ENCODE measurements at regions not wholly inside any gene's neighbourhood (a gene's known extent, or its start where the extent isn't known, plus 50 kb on each side); places are given as distances from the start of the nearest gene placed in this dataset.
"Not testable (repeated sequence)": the region's sequence is repeated elsewhere in the genome, so short reads cannot be mapped to it uniquely, and the experiment has no call there.

DNA sequence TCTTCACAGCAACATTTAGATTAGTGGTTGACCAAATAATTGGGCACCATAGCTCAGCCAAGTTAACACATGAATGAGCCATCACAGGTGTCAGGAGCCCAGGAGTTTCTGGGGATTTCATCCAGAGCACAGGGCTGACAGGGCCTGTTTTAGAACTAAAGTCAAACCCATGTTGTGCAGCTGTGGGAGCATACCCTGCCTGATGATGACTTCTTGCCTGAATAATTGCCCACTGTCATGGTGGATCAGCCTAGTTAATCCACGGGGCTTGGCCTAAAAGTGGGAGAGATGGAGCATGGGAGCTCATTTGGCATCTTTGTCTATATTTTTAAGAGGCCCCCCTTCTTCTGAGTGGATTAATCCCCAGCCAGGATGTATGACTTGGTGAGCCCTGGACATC is 105.6 kb upstream of the GDNF start:
- no peaks in the 10 kb centered on the region for H3K27me3 ChIP-seq (ENCODE audit: control insufficient read depth, insufficient read depth, low read length)
- H3K36me3 ChIP-seq (ENCODE audit: control insufficient read depth, insufficient read depth, low read length): no peaks in the 10 kb centered on the region
- H3K27ac ChIP-seq (ENCODE audit: low read length): no peak overlapping the region
- no peaks in the 10 kb centered on the region for H3K4me1 ChIP-seq (ENCODE audit: control insufficient read depth, insufficient read depth, low read length)
- 60% methylated on average over 1 of the region's 1 CpG for WGBS (ENCODE audit: insufficient coverage)
- no peak overlapping the region for H3K4me3 ChIP-seq (ENCODE audit: low read length)
- H3K9me3 ChIP-seq (replicated peaks; ENCODE audit: control insufficient read depth, low read depth, low read length): no peaks in the 10 kb centered on the region
- DNase-seq: no peak

DNA sequence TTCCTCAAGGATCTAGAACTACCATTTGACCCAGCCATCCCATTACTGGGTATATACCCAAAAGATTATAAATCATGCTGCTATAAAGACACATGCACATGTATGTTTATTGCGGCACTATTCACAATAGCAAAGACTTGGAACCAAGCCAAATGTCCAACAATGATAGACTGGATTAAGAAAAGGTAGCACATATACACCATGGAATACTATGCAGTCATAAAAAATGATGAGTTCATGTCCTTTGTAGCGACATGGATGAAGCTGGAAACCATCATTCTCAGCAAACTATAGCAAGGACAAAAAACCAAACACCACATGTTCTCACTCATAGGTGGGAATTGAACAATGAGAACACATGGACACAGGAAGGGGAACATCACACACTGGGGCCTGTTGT is 103.3 kb upstream of the GDNF start:
- H3K9me3 ChIP-seq (replicated peaks; ENCODE audit: control insufficient read depth, low read depth, low read length); DNase-seq; H3K4me3 ChIP-seq (ENCODE audit: low read length); H3K36me3 ChIP-seq (ENCODE audit: control insufficient read depth, insufficient read depth, low read length); H3K4me1 ChIP-seq (ENCODE audit: control insufficient read depth, insufficient read depth, low read length); H3K27ac ChIP-seq (ENCODE audit: low read length); H3K27me3 ChIP-seq (ENCODE audit: control insufficient read depth, insufficient read depth, low read length): not testable (repeated sequence)
- WGBS (ENCODE audit: insufficient coverage): no CpG with 5 or more reads among the region's 2 CpGs

DNA sequence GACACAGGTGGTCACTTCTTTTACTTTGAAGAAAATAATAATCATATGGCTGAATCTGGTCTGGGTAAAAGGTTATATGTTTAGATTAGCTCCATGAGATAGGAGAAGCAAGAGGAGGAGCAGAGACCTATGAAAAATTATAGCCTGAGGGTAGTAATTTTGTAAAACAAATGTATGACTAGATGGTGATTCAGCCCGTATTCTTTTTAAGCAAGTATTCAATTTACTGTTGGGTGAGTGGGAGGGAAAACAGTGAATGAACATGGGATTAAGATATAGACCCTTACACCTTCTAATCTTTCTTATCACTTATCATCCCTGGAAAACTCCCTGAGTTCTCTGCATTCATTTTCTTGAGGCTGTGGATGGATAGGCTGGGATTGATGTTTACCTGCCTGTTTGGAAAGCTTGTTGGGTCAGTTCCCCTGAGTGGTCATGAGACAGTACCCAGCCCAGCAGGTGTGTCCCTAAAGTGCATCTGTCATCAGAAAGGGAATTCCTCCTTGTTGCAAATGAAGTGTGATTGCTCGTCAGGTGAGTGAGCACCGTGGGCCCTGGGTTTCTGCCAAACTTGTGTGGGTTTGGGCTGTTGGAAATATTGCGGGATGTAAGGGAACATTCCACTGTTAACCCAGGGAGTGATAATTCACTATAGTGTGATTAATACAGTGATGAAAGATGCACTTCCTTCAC is 101.2 kb upstream of the GDNF start:
- Histone ChIP-seq H3K27ac (ENCODE audit: low read length) (no peak overlapping the region), H3K9me3 (replicated peaks; ENCODE audit: control insufficient read depth, low read depth, low read length) (no peaks in the 10 kb centered on the region), H3K4me3 (ENCODE audit: low read length) (no peak overlapping the region), H3K36me3 (ENCODE audit: control insufficient read depth, insufficient read depth, low read length) (no peaks in the 10 kb centered on the region), H3K4me1 (ENCODE audit: control insufficient read depth, insufficient read depth, low read length) (no peaks in the 10 kb centered on the region), H3K27me3 (ENCODE audit: control insufficient read depth, insufficient read depth, low read length) (no peaks in the 10 kb centered on the region)
- DNase-seq: no peak
- WGBS (ENCODE audit: insufficient coverage): no CpG with 5 or more reads among the region's 4 CpGs

DNA sequence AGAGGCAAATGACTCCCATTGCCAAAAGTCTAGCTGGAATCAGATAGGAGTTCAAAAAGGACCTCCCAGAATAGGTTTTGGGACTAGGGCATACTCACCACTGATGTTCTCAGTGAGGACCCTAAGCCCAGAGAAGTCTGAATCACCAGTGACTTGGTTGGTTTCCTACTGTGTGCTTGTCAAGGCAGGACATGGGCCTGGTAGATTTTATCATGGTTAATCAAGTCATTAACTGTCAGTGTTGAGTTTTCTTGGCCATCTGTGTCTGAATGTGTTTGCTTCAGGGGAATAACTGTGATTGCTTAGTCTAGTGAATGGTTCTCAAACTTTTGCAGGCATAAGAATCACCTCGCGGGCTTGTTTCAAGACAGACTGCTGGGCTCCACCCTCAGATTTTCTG is 99.0 kb upstream of the GDNF start:
- DNase-seq: no peak
- H3K4me1 ChIP-seq (ENCODE audit: control insufficient read depth, insufficient read depth, low read length): no peaks in the 10 kb centered on the region
- no peak overlapping the region for H3K4me3 ChIP-seq (ENCODE audit: low read length)
- no CpG with 5 or more reads among the region's 2 CpGs for WGBS (ENCODE audit: insufficient coverage)
- H3K27ac ChIP-seq (ENCODE audit: low read length): no peak overlapping the region
- H3K9me3 ChIP-seq (replicated peaks; ENCODE audit: control insufficient read depth, low read depth, low read length): no peaks in the 10 kb centered on the region
- H3K36me3 ChIP-seq (ENCODE audit: control insufficient read depth, insufficient read depth, low read length): no peaks in the 10 kb centered on the region
- H3K27me3 ChIP-seq (ENCODE audit: control insufficient read depth, insufficient read depth, low read length): no peaks in the 10 kb centered on the region

DNA sequence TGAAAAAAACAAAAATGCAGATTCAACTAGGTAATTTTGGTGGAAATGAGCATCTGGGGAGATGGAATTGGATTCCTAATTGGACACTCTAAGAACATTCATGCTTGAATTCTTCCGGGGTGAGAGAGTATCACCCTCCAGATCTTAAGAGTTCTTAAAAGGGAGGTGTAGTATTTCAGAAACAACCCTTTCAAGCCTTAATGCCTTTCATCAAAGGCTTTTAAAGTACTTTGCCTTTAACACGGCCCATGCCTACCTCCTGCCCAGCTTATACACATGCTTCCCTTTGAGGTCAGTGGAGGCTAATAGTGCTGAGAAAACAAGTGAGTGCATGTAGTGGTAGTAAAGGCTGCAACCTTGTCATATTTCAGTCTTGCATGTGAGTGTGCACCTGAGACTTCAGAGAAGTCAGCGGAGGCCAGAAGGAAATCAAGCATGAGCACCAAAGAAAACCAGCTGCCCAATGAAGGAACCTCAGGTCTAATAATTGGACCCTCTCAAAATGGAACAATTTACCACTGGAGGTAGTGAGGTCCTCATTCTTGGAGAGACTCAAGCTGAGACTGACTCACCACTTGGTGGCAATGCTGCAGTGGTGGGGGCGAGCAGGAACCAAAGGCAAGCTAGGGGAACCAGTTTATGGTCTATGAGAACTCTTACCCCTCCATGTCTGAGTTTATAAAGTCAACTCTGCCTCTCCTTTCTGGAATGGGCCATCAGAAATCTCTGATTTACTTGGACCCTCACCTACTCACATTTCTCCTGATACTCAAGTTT is 98.4 kb upstream of the GDNF start:
- no peaks in the 10 kb centered on the region for H3K4me1 ChIP-seq (ENCODE audit: control insufficient read depth, insufficient read depth, low read length)
- H3K9me3 ChIP-seq (replicated peaks; ENCODE audit: control insufficient read depth, low read depth, low read length): no peaks in the 10 kb centered on the region
- no peak for DNase-seq
- no peak overlapping the region for H3K27ac ChIP-seq (ENCODE audit: low read length)
- no peak overlapping the region for H3K4me3 ChIP-seq (ENCODE audit: low read length)
- H3K36me3 ChIP-seq (ENCODE audit: control insufficient read depth, insufficient read depth, low read length): no peaks in the 10 kb centered on the region
- WGBS (ENCODE audit: insufficient coverage): 86% methylated on average over 1 of the region's 4 CpGs
- H3K27me3 ChIP-seq (ENCODE audit: control insufficient read depth, insufficient read depth, low read length): no peaks in the 10 kb centered on the region

DNA sequence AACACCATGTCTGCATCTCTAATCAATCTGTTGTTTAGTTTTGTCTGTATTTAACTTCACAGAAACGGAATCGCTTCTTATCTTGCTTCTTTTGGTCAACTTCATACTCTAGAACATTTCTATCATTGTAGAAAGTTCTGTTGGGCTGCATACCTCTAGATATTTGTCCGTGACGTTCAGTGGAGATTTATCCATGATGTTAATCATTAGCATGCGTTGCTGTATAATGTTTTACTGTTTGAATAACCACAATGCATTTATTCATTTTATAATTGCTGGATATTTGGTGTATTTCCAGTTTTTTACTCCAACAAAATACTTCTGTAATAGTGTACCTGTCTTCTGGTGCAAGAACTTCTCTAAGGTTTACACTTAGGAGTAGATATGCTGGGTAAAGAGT is 96.2 kb upstream of the GDNF start:
- Histone ChIP-seq H3K9me3 (replicated peaks; ENCODE audit: control insufficient read depth, low read depth, low read length) (no peaks in the 10 kb centered on the region), H3K4me1 (ENCODE audit: control insufficient read depth, insufficient read depth, low read length) (no peaks in the 10 kb centered on the region), H3K4me3 (ENCODE audit: low read length) (no peak overlapping the region), H3K27me3 (ENCODE audit: control insufficient read depth, insufficient read depth, low read length) (no peaks in the 10 kb centered on the region), H3K27ac (ENCODE audit: low read length) (no peak overlapping the region), H3K36me3 (ENCODE audit: control insufficient read depth, insufficient read depth, low read length) (no peaks in the 10 kb centered on the region)
- no CpG with 5 or more reads among the region's 5 CpGs for WGBS (ENCODE audit: insufficient coverage)
- no peak for DNase-seq

DNA sequence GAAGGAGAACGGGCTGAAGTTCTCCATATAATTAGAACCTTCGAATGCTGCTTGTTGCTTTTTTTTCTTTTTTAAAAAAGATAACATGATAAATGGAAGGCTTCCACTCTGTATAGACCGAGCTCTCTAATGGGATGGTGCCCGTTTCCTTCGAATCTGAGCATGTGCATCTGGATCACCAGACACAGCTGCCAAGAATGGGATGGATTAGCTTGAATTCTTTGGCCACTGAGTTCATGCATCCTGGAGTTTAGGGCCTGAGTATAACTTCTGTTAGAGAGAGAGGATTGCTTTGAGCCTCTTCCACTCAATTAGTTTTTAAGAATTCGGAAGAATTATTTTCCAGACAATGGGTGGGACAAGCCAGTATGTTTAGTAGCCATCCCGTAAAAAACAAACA is 93.7 kb upstream of the GDNF start:
- H3K36me3 ChIP-seq (ENCODE audit: control insufficient read depth, insufficient read depth, low read length): no peaks in the 10 kb centered on the region
- no peak overlapping the region for H3K4me3 ChIP-seq (ENCODE audit: low read length)
- H3K27me3 ChIP-seq (ENCODE audit: control insufficient read depth, insufficient read depth, low read length): no peaks in the 10 kb centered on the region
- no peak for DNase-seq
- H3K27ac ChIP-seq (ENCODE audit: low read length): no peak overlapping the region
- H3K4me1 ChIP-seq (ENCODE audit: control insufficient read depth, insufficient read depth, low read length): no peaks in the 10 kb centered on the region
- WGBS (ENCODE audit: insufficient coverage): 83% methylated on average over 3 of the region's 7 CpGs
- no peaks in the 10 kb centered on the region for H3K9me3 ChIP-seq (replicated peaks; ENCODE audit: control insufficient read depth, low read depth, low read length)

DNA sequence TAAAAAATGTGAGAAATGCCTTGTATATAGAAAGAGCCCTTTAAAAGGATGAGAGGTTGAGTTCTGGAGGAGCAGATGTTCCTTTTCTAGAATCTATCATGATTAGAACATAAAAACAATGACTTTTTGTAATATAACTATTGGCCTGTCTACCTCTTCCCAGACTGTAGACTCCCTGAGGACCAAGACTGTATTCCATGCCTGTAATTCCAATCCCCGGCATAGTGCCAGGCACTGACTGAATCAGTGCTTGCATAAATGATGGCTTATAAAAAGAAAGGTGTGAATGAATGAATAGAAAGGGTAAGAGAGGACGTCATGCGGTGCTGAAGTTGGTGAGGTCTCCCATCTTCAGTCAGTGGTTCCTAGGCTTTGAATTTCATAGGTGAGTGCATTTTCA is 92.6 kb upstream of the GDNF start:
- Histone ChIP-seq H3K4me3 (ENCODE audit: low read length) (no peak overlapping the region), H3K36me3 (ENCODE audit: control insufficient read depth, insufficient read depth, low read length) (no peaks in the 10 kb centered on the region), H3K9me3 (replicated peaks; ENCODE audit: control insufficient read depth, low read depth, low read length) (no peaks in the 10 kb centered on the region), H3K27me3 (ENCODE audit: control insufficient read depth, insufficient read depth, low read length) (no peaks in the 10 kb centered on the region), H3K4me1 (ENCODE audit: control insufficient read depth, insufficient read depth, low read length) (no peaks in the 10 kb centered on the region), H3K27ac (ENCODE audit: low read length) (no peak overlapping the region)
- 100% methylated on average over 1 of the region's 3 CpGs for WGBS (ENCODE audit: insufficient coverage)
- DNase-seq: no peak

DNA sequence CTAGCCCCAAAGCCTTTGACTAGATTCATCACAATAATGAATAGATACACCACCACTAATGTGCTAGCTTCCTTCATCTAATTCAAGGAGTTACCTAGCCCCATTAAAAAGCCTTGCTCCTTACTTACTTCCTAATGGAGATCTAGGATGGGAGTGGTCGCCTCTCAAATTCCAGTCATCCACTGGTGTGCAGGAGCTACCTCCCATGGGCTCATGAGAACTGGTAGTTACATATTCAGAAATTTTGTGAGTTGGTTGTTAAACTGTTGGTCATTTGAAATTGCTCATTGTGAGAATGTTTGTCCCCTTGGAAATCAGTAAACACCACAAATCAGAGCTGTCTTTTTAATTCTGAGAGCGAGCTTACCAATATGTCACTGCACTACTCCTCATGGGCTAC is 91.7 kb upstream of the GDNF start:
- no peaks in the 10 kb centered on the region for H3K36me3 ChIP-seq (ENCODE audit: control insufficient read depth, insufficient read depth, low read length)
- H3K27me3 ChIP-seq (ENCODE audit: control insufficient read depth, insufficient read depth, low read length): no peaks in the 10 kb centered on the region
- no peak for DNase-seq
- no peaks in the 10 kb centered on the region for H3K9me3 ChIP-seq (replicated peaks; ENCODE audit: control insufficient read depth, low read depth, low read length)
- no peak overlapping the region for H3K4me3 ChIP-seq (ENCODE audit: low read length)
- H3K27ac ChIP-seq (ENCODE audit: low read length): no peak overlapping the region
- WGBS (ENCODE audit: insufficient coverage): no CpG with 5 or more reads among the region's 2 CpGs
- H3K4me1 ChIP-seq (ENCODE audit: control insufficient read depth, insufficient read depth, low read length): no peaks in the 10 kb centered on the region

DNA sequence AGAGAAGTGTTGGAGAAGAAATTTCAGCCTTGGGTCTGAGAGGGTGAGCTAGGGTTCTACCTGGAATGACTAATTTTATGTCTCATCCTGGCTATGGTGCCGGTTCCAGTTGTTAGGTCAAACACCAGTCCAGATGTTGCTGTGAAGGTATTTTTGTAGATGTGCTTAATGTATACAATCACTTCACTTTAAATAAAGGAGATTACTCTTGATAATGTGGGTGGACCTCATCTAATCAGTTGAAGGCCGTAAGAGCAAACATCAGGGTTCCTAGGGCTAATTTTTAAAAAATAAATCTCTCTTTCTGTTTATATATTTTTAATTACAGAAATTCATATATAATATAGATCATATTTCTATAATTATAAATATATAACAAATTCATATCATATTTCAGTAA is 90.5 kb upstream of the GDNF start:
- Histone ChIP-seq H3K27me3 (ENCODE audit: control insufficient read depth, insufficient read depth, low read length) (no peaks in the 10 kb centered on the region), H3K9me3 (replicated peaks; ENCODE audit: control insufficient read depth, low read depth, low read length) (no peaks in the 10 kb centered on the region), H3K4me3 (ENCODE audit: low read length) (no peak overlapping the region), H3K27ac (ENCODE audit: low read length) (no peak overlapping the region), H3K4me1 (ENCODE audit: control insufficient read depth, insufficient read depth, low read length) (no peaks in the 10 kb centered on the region), H3K36me3 (ENCODE audit: control insufficient read depth, insufficient read depth, low read length) (no peaks in the 10 kb centered on the region)
- DNase-seq: no peak
- WGBS (ENCODE audit: insufficient coverage): no CpG with 5 or more reads among the region's 2 CpGs

All from muscle of leg (tissue), 3 donors.